ENCODE measurements at regions not wholly inside any gene's neighbourhood (a gene's known extent, or its start where the extent isn't known, plus 50 kb on each side); places are given as distances from the start of the nearest gene placed in this dataset.

- TF ChIP-seq TCF3 (IDR thresholded peaks at IDR 0.05; ENCODE audit: borderline replicate concordance, insufficient read depth, low read depth, low read length) (no peak), IRF4 (IDR thresholded peaks at IDR 0.05; ENCODE audit: low read depth, low read length) (peak; percentile 80; the same call in 1 of the 2 replicates), POU2F2 (IDR thresholded peaks at IDR 0.05; ENCODE audit: borderline replicate concordance, low read depth, low read length) (no peak), MXI1 (IDR thresholded peaks at IDR 0.05; ENCODE audit: low read depth, low read length) (no peak), PAX5 (IDR thresholded peaks at IDR 0.05; ENCODE audit: borderline replicate concordance, low read depth, low read length) (peak; percentile 83), NFYB (IDR thresholded peaks at IDR 0.05; ENCODE audit: insufficient read depth, low read depth, low read length) (no peak), NBN (IDR thresholded peaks at IDR 0.05) (0 out of 2 replicates have a peak, but pooled peaks have one; percentile 60), POLR2A (IDR thresholded peaks at IDR 0.05; ENCODE audit: low read depth, low read length) (no peak), KAT2A (conservative IDR thresholded peaks at IDR 0.05; ENCODE audit: control insufficient read depth, low read depth, low read length) (no peak), CBX3 (IDR thresholded peaks at IDR 0.05; ENCODE audit: borderline replicate concordance, low read depth) (no peak), MEF2A (IDR thresholded peaks at IDR 0.05; ENCODE audit: insufficient read depth, low read depth, low read length) (peak; percentile 73), JUND (IDR thresholded peaks at IDR 0.05; ENCODE audit: low read depth, low read length) (0 out of 2 replicates have a peak, but pooled peaks have one; percentile 60), IKZF1 (conservative IDR thresholded peaks at IDR 0.05) (peak; percentile 95), KDM1A (IDR thresholded peaks at IDR 0.05; ENCODE audit: borderline replicate concordance) (no peak), SREBF2 (IDR thresholded peaks at IDR 0.05; ENCODE audit: low read length) (no peak), ASH2L (IDR thresholded peaks at IDR 0.05; ENCODE audit: borderline replicate concordance, low read depth) (no peak), SUZ12 (IDR thresholded peaks at IDR 0.05; ENCODE audit: unreplicated experiment) (no peak), TCF12 (IDR thresholded peaks at IDR 0.05; ENCODE audit: low read depth, low read length) (no peak), ZBTB4 (CRISPR knock-in tag; IDR thresholded peaks at IDR 0.05) (no peak), CHD2 (IDR thresholded peaks at IDR 0.05; ENCODE audit: borderline replicate concordance, low read depth, low read length) (peak; percentile 60; the same call in 1 of the 2 replicates), ATF2 (IDR thresholded peaks at IDR 0.05; ENCODE audit: low read length) (peak; percentile 86), SMC3 (IDR thresholded peaks at IDR 0.05; ENCODE audit: borderline replicate concordance, low read length) (0 out of 2 replicates have a peak, but pooled peaks have one; percentile 24)
- TF ChIP-seq, protein P1, sequence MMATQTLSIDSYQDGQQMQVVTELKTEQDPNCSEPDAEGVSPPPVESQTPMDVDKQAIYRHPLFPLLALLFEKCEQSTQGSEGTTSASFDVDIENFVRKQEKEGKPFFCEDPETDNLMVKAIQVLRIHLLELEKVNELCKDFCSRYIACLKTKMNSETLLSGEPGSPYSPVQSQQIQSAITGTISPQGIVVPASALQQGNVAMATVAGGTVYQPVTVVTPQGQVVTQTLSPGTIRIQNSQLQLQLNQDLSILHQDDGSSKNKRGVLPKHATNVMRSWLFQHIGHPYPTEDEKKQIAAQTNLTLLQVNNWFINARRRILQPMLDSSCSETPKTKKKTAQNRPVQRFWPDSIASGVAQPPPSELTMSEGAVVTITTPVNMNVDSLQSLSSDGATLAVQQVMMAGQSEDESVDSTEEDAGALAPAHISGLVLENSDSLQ (IDR thresholded peaks at IDR 0.05), result peak; percentile 50; the same call in 1 of the 2 replicates
- TF ChIP-seq, protein P2, sequence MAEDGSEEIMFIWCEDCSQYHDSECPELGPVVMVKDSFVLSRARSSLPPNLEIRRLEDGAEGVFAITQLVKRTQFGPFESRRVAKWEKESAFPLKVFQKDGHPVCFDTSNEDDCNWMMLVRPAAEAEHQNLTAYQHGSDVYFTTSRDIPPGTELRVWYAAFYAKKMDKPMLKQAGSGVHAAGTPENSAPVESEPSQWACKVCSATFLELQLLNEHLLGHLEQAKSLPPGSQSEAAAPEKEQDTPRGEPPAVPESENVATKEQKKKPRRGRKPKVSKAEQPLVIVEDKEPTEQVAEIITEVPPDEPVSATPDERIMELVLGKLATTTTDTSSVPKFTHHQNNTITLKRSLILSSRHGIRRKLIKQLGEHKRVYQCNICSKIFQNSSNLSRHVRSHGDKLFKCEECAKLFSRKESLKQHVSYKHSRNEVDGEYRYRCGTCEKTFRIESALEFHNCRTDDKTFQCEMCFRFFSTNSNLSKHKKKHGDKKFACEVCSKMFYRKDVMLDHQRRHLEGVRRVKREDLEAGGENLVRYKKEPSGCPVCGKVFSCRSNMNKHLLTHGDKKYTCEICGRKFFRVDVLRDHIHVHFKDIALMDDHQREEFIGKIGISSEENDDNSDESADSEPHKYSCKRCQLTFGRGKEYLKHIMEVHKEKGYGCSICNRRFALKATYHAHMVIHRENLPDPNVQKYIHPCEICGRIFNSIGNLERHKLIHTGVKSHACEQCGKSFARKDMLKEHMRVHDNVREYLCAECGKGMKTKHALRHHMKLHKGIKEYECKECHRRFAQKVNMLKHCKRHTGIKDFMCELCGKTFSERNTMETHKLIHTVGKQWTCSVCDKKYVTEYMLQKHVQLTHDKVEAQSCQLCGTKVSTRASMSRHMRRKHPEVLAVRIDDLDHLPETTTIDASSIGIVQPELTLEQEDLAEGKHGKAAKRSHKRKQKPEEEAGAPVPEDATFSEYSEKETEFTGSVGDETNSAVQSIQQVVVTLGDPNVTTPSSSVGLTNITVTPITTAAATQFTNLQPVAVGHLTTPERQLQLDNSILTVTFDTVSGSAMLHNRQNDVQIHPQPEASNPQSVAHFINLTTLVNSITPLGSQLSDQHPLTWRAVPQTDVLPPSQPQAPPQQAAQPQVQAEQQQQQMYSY (CRISPR knock-in tag; IDR thresholded peaks at IDR 0.05), result no peak
Observed at GRCh38 chr12:92496790-92497189, 206.0 kb upstream of the PLEKHG7 start (continued).

All from GM12878 (cell line).